SK-N-SH (cell line): ENCODE measurements at regions not wholly inside any gene's neighbourhood (a gene's known extent, or its start where the extent isn't known, plus 50 kb on each side); places are given as distances from the start of the nearest gene placed in this dataset.

Experiments
- CTCF ChIA-PET: fragments of 300-600, 350-600 bp; formaldehyde crosslinking; extraction: SDS; loops from one replicate; lab custom pipeline; 2021; lab: Yijun Ruan, JAX
- POLR2A ChIA-PET: fragments of 350-600 bp; sonication (Branson Sonifier 250); formaldehyde crosslinking; extraction: SDS; loops from one replicate; lab custom pipeline; 2020; ENCODE audit warnings: antibody characterized with exemption, inconsistent platforms; lab: Yijun Ruan, JAX
- DNase-seq: peaks from one replicate; pipeline ENCODE4 v3.0.0; 2012
- H2AFZ ChIP-seq: fragments of 200-600 bp; sonication (generic); 2 replicates; pipeline ENCODE4 v1.8.1; 2016; ENCODE audit warnings: antibody characterized with exemption, mild to moderate bottlenecking, low read depth
- H3F3A ChIP-seq: fragments of 200-600 bp; sonication (generic); replicated peaks from 2 replicates; pipeline ENCODE3; 2016; ENCODE audit warnings: antibody characterized with exemption, mild to moderate bottlenecking; ENCODE audit not compliant: insufficient read depth
- H3K27ac ChIP-seq, 2 experiments: fragments of 200-500 bp in 1 of 2; fragments of 200-600 bp in 1 of 2; sonication (Bioruptor generic) in 1 of 2; sonication (generic), shearing (Covaris generic) in 1 of 2; 2 replicates each; pipeline versions ENCODE4 v1.5.1 to v1.6.1; 2014 to 2016; ENCODE audit warnings: low read depth in 2 of 2, inconsistent platforms in 1 of 2, low read length in 1 of 2, mild to moderate bottlenecking in 1 of 2, mixed read lengths in 1 of 2
- H3K27me3 ChIP-seq: fragments of 200-600 bp; sonication (generic), shearing (Covaris generic); 2 replicates; pipeline ENCODE4 v1.6.1; 2016; ENCODE audit warnings: mixed run types; ENCODE audit not compliant: insufficient read depth
- H3K36me3 ChIP-seq, 2 experiments: fragments of 200-500 bp in 1 of 2; fragments of 200-600 bp in 1 of 2; sonication (Bioruptor generic) in 1 of 2; sonication (generic) in 1 of 2; replicated peaks in 1 of 2; 2 replicates each; pipeline versions ENCODE3 to v1.5.1; 2014 to 2016; ENCODE audit warnings: low read length in 1 of 2, mild to moderate bottlenecking in 1 of 2; ENCODE audit not compliant: insufficient read depth in 2 of 2, control insufficient read depth in 1 of 2
- H3K4me1 ChIP-seq, 2 experiments: fragments of 200-500 bp in 1 of 2; fragments of 200-600 bp in 1 of 2; sonication (Bioruptor generic) in 1 of 2; sonication (generic), shearing (Covaris generic) in 1 of 2; 2 replicates each; pipeline versions ENCODE4 v1.5.1 to v1.6.1; 2014 to 2016; ENCODE audit warnings: low read depth in 1 of 2, low read length in 1 of 2, mixed run types in 1 of 2; ENCODE audit not compliant: insufficient read depth in 2 of 2, control insufficient read depth in 1 of 2
- H3K4me2 ChIP-seq: fragments of 200-600 bp; sonication (generic), shearing (Covaris generic); 2 replicates; pipeline ENCODE4 v1.6.1; 2017; ENCODE audit warnings: mixed run types
- H3K4me3 ChIP-seq, 2 experiments: fragments of 200-500 bp in 1 of 2; fragments of 200-600 bp in 1 of 2; sonication (Bioruptor generic) in 1 of 2; sonication (generic), shearing (Covaris generic) in 1 of 2; 2 replicates each; pipeline versions ENCODE4 v1.5.1 to v1.8.1; 2014 to 2016; ENCODE audit warnings: low read depth in 2 of 2, inconsistent platforms in 1 of 2, low read length in 1 of 2, mild to moderate bottlenecking in 1 of 2, mixed read lengths in 1 of 2, moderate library complexity in 1 of 2
- H3K79me2 ChIP-seq: fragments of 200-600 bp; sonication (generic); 2 replicates; pipeline ENCODE4 v1.8.1; 2017; ENCODE audit warnings: mild to moderate bottlenecking; ENCODE audit not compliant: insufficient read depth
- H3K9ac ChIP-seq: fragments of 200-600 bp; sonication (generic); 2 replicates; pipeline ENCODE4 v1.6.1; 2017; ENCODE audit warnings: mixed run types
- H3K9me2 ChIP-seq: fragments of 200-600 bp; sonication (generic); 2 replicates; pipeline ENCODE4 v1.6.1; 2017; ENCODE audit warnings: mixed run types
- H3K9me3 ChIP-seq: fragments of 200-600 bp; sonication (generic); 2 replicates; pipeline ENCODE4 v1.6.1; 2017; ENCODE audit warnings: mixed run types, mild to moderate bottlenecking, moderate library complexity
- H4K20me1 ChIP-seq: fragments of 200-600 bp; sonication (generic); 2 replicates; pipeline ENCODE4 v1.6.1; 2017; ENCODE audit warnings: mild to moderate bottlenecking, mixed run types; ENCODE audit not compliant: insufficient read depth
- EP300 ChIP-seq, 2 experiments: IDR thresholded peaks; 2 replicates each; pipeline versions ENCODE4 v1.4.0 to v1.6.1; 2012; ENCODE audit warnings: borderline replicate concordance in 1 of 2, low read depth in 1 of 2, low read length in 1 of 2
- FOSL2 ChIP-seq: IDR thresholded peaks from 2 replicates; pipeline ENCODE4 v1.4.0; 2012; ENCODE audit warnings: low read depth, mild to moderate bottlenecking, moderate library complexity, borderline replicate concordance
- FOXJ3 ChIP-seq: sonication (generic); formaldehyde crosslinking; IDR thresholded peaks from 2 replicates; pipeline ENCODE4 v1.5.1; 2020; ENCODE audit warnings: mild to moderate bottlenecking, missing genetic modification reagents
- JUND ChIP-seq: IDR thresholded peaks from 2 replicates; pipeline ENCODE4 v1.4.0; 2012
- NFIC ChIP-seq: IDR thresholded peaks from 2 replicates; pipeline ENCODE4 v1.4.0; 2012; ENCODE audit warnings: borderline replicate concordance
- NRF1 ChIP-seq: IDR thresholded peaks from 2 replicates; pipeline ENCODE4 v1.6.1; 2012; ENCODE audit warnings: low read depth, mild to moderate bottlenecking, low read length
- PBX3 ChIP-seq: IDR thresholded peaks from 2 replicates; pipeline ENCODE4; 2012
- REST ChIP-seq: IDR thresholded peaks from 2 replicates; pipeline ENCODE4 v1.6.1; 2012; ENCODE audit warnings: mild to moderate bottlenecking, low read depth, low read length, moderate library complexity
- RXRA ChIP-seq: IDR thresholded peaks from 2 replicates; pipeline ENCODE4 v1.4.0; 2012; ENCODE audit warnings: low read depth, mild to moderate bottlenecking, borderline replicate concordance
- SIN3A ChIP-seq: IDR thresholded peaks from 2 replicates; pipeline ENCODE4 v1.6.1; 2012; ENCODE audit warnings: low read depth, mild to moderate bottlenecking, low read length, moderate library complexity, borderline replicate concordance
- TCF12 ChIP-seq: IDR thresholded peaks from 2 replicates; pipeline ENCODE4 v1.4.0; 2012
- TEAD4 ChIP-seq: IDR thresholded peaks from 2 replicates; pipeline ENCODE4 v1.4.0; 2012; ENCODE audit warnings: mild to moderate bottlenecking, borderline replicate concordance; ENCODE audit not compliant: insufficient read depth
- USF2 ChIP-seq: fragments of 150-350 bp; IDR thresholded peaks from 2 replicates; pipeline ENCODE4 v1.6.1; 2017; ENCODE audit warnings: antibody characterized with exemption, low read length, low read depth, borderline replicate concordance
- ZBTB33 ChIP-seq: IDR thresholded peaks from 2 replicates; pipeline ENCODE4 v1.4.0; 2012; ENCODE audit warnings: low read depth, borderline replicate concordance
- WGBS: methylation state at CpG from one replicate; pipeline ENCODE4 v1.1.6; 2017; ENCODE audit warnings: low lambda C conversion rate; 5-methylcytosine and 5-hydroxymethylcytosine counted together

- H3K27ac ChIP-seq: peak overlapping the region; percentile 78 to 96
- CTCF ChIA-PET: no interaction called here
- peak overlapping the region; percentile 62; the same call in 1 of the 2 replicates for H2AFZ ChIP-seq
- peak overlapping the region; percentile 62 for H3K9ac ChIP-seq
- peak; percentile 81 for TF ChIP-seq FOSL2
- TF ChIP-seq FOXJ3: no peak
- TF ChIP-seq NFIC: peak; percentile 27
- peak; percentile 57 for TF ChIP-seq JUND
- TF ChIP-seq PBX3: peak; percentile 49
- peak; percentile 42; the same call in 1 of the 2 replicates for TF ChIP-seq RXRA
- 0 out of 2 replicates have a peak, but pooled peaks have one; percentile 35 for TF ChIP-seq SIN3A
- peak in 1 of 2 experiments; percentile 61; a peak in 1 of 4 replicates for TF ChIP-seq EP300 (IDR thresholded peaks at IDR 0.05; ENCODE audit: borderline replicate concordance in 1 of 2, low read depth in 1 of 2, low read length in 1 of 2)
- no peak for TF ChIP-seq USF2
- TF ChIP-seq TCF12: peak; percentile 96
- no peak for TF ChIP-seq REST
- TF ChIP-seq NRF1: no peak
- no peak for TF ChIP-seq TEAD4
- 0 out of 2 replicates have a peak, but pooled peaks have one; percentile 15 for TF ChIP-seq ZBTB33
- POLR2A ChIA-PET: no interaction called here
- peaks cover 3% of the 10 kb centered on the region; the same call in 1 of the 2 replicates for H3K79me2 ChIP-seq
- H3K4me1 ChIP-seq: peaks cover 10 to 44% of the 10 kb centered on the region in 2 experiments
- peak overlapping the region; percentile 61 for H3K4me2 ChIP-seq
- no peaks in the 10 kb centered on the region for H3K9me3 ChIP-seq
- DNase-seq: no peak
- 25% methylated on average over 4 of the region's 4 CpGs for WGBS
- H3K9me2 ChIP-seq: no peaks in the 10 kb centered on the region
- H3K4me3 ChIP-seq: peak overlapping the region in 1 of 2 experiments; percentile 15; a peak in 1 of 4 replicates
- H3K27me3 ChIP-seq: no peaks in the 10 kb centered on the region
- H4K20me1 ChIP-seq: no peaks in the 10 kb centered on the region
- peaks cover 57% of the 10 kb centered on the region for H3F3A ChIP-seq
- no peaks in the 10 kb centered on the region for H3K36me3 ChIP-seq
Measured at GRCh38 chr12:92078167-92079053, 67.2 kb downstream of the BTG1 start.
